Ectodermal cell (in vitro differentiated cells): ENCODE measurements at regions not wholly inside any gene's neighbourhood (a gene's known extent, or its start where the extent isn't known, plus 50 kb on each side); places are given as distances from the start of the nearest gene placed in this dataset.

ENCODE experiments used
- H3K27ac ChIP-seq: 2 replicates; pipeline ENCODE4 v1.7.0; 2013; ENCODE audit warnings: mild to moderate bottlenecking, low read depth, low read length; ENCODE audit not compliant: insufficient read depth, poor library complexity, severe bottlenecking
- H3K27me3 ChIP-seq: 2 replicates; pipeline ENCODE4 v1.7.0; 2013; ENCODE audit warnings: mild to moderate bottlenecking, low read length; ENCODE audit not compliant: insufficient read depth, control insufficient read depth, poor library complexity, severe bottlenecking
- H3K36me3 ChIP-seq: one replicate; pipeline ENCODE4 v1.7.0; 2013; ENCODE audit warnings: low read length; ENCODE audit not compliant: control insufficient read depth, insufficient read depth
- H3K4me1 ChIP-seq: one replicate; pipeline ENCODE4 v1.7.0; 2013; ENCODE audit warnings: low read length; ENCODE audit not compliant: control insufficient read depth, insufficient read depth
- H3K4me3 ChIP-seq: 2 replicates; pipeline ENCODE4 v1.7.0; 2013; ENCODE audit warnings: low read depth, low read length, control low read depth; ENCODE audit not compliant: insufficient read depth
- H3K9me3 ChIP-seq: 2 replicates; pipeline ENCODE4 v1.7.0; 2013; ENCODE audit warnings: mild to moderate bottlenecking, low read length, moderate library complexity; ENCODE audit not compliant: control insufficient read depth
- WGBS, 2 experiments: methylation state at CpG; one replicate each; pipeline ENCODE4 v1.1.7; 2013; ENCODE audit warnings: missing lambda C conversion rate in 2 of 2; 5-methylcytosine and 5-hydroxymethylcytosine counted together

DNA sequence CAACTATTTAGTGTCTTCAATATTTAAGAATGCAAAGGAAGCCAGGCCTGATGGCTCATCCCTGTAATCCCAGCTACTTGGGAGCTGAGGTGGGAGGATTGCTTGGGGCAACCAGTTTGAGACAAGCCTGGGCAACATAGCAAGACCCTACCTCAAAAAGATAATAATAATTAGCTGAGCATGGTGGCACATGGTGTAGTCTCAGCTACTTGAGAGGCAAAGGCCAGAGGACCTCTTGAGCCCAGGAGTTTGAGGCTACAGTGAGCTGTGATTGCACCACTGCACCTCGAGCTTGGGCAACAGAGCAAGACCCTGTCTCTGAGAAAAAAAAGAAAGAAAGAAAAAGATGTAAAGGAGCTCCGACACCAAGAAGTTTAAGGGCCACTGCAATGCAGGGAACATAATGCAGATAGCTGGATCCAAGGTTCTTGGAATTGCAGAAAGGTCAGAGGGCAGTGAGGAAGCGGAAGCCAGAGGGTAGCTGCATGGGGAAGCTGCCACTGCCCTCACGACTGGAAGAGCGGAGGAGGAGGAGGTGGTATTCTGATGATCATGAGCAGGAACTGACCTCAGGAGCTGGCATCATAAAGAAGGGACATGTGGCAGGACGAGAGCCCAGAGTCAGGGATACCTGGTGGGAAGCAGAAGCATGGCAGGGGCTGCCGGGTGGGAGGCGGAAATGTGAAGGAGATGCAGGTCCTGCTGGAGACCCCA lies 60.2 kb upstream of the PODXL start:
- H3K27ac ChIP-seq: no peak overlapping the region
- WGBS, 2 experiments: 89 to 91% methylated on average over 8 of the region's 8 CpGs
- H3K4me3 ChIP-seq: no peak overlapping the region
- H3K27me3 ChIP-seq: no peaks in the 10 kb centered on the region
- no peaks in the 10 kb centered on the region for H3K36me3 ChIP-seq
- peaks cover 21% of the 10 kb centered on the region for H3K4me1 ChIP-seq
- H3K9me3 ChIP-seq: no peaks in the 10 kb centered on the region

- no peaks in the 10 kb centered on the region for H3K9me3 ChIP-seq
- H3K27ac ChIP-seq: no peak overlapping the region
- H3K36me3 ChIP-seq: no peaks in the 10 kb centered on the region
- WGBS, 2 experiments: 87 to 90% methylated on average over 7 of the region's 7 CpGs
- no peak overlapping the region for H3K4me3 ChIP-seq
- H3K27me3 ChIP-seq: no peaks in the 10 kb centered on the region
- H3K4me1 ChIP-seq: no peaks in the 10 kb centered on the region
These were observed 57.5 kb upstream of the PODXL start for GRCh38 chr7:131613909-131614308.

- Histone ChIP-seq H3K27me3 (no peaks in the 10 kb centered on the region), H3K4me1 (peaks cover 30% of the 10 kb centered on the region), H3K36me3 (no peaks in the 10 kb centered on the region), H3K9me3 (no peaks in the 10 kb centered on the region), H3K4me3 (no peak overlapping the region), H3K27ac (no peak overlapping the region)
- 89 to 93% methylated on average over 5 of the region's 5 CpGs for WGBS, 2 experiments
These were observed 53.6 kb upstream of the PODXL start for GRCh38 chr7:131610007-131610406.

DNA sequence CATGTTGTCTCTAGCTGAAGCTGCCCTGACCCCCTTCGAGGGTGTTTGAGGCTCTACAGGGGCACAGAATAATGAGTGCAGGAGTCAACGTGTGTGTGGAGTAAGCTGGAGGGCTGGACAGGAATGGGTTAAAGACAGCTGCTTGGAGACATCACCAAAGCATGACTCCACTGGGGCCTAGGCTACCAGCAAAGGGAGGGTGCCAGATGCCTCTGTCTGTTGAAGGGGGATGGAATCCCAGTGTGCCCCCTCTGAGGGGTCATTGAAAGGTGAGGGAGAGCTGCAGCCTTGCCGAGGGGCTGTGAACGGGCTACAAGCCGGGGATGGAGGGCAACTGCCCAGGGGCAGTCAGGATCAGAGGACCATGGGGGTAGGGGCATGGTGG lies 51.7 kb upstream of the PODXL start:
- Histone ChIP-seq H3K27me3 (no peaks in the 10 kb centered on the region), H3K4me3 (no peak overlapping the region), H3K9me3 (no peaks in the 10 kb centered on the region), H3K4me1 (peaks cover 47% of the 10 kb centered on the region), H3K36me3 (no peaks in the 10 kb centered on the region), H3K27ac (peak overlapping the region; percentile 60)
- 11 to 22% methylated on average over 5 of the region's 5 CpGs for WGBS, 2 experiments

DNA sequence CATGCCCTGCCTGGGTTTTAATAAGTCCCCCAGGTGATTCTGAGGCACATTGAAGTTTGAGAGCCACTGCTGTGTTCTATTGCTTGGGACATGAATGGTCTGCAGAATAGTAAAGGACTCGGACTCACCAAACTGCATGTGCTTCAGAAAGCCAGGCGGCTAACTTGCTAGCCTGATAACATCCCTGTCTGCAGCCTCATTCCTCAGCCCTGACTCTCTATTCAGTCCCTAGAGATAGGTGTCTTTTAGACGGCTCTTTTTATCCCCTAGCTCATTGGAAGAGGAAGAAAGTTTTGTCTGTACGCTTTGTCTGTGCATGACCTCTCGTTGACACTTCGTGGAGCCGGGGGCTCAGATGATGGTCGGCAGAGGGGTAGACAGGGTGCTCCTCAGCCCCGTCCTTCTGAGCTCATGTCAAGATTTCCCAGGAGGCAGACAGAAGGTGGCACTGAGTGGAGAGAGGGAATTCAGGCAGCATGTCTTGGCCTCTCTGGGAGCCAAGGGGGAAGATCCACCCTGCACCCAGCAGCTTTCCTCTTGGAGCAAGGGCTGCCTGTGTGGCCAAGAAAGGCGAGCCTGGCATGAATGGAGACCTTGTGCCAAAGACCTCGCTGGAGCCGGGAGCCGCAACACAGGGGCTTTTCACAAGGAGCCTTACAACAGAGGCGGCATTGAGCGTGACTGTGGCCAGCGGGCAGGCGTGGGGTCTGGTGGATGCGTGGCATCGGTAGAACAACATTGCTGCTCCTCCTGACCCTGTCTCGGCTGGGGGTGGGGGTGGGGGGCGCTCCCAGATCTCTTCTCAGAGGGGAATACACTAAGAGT lies 51.1 kb upstream of the PODXL start:
- H3K9me3 ChIP-seq: no peaks in the 10 kb centered on the region
- H3K27ac ChIP-seq: peak overlapping the region; percentile 60
- H3K4me3 ChIP-seq: no peak overlapping the region
- H3K36me3 ChIP-seq: no peaks in the 10 kb centered on the region
- WGBS, 2 experiments: 66 to 77% methylated on average over 21 of the region's 21 CpGs
- H3K4me1 ChIP-seq: peaks cover 52% of the 10 kb centered on the region
- no peaks in the 10 kb centered on the region for H3K27me3 ChIP-seq

DNA sequence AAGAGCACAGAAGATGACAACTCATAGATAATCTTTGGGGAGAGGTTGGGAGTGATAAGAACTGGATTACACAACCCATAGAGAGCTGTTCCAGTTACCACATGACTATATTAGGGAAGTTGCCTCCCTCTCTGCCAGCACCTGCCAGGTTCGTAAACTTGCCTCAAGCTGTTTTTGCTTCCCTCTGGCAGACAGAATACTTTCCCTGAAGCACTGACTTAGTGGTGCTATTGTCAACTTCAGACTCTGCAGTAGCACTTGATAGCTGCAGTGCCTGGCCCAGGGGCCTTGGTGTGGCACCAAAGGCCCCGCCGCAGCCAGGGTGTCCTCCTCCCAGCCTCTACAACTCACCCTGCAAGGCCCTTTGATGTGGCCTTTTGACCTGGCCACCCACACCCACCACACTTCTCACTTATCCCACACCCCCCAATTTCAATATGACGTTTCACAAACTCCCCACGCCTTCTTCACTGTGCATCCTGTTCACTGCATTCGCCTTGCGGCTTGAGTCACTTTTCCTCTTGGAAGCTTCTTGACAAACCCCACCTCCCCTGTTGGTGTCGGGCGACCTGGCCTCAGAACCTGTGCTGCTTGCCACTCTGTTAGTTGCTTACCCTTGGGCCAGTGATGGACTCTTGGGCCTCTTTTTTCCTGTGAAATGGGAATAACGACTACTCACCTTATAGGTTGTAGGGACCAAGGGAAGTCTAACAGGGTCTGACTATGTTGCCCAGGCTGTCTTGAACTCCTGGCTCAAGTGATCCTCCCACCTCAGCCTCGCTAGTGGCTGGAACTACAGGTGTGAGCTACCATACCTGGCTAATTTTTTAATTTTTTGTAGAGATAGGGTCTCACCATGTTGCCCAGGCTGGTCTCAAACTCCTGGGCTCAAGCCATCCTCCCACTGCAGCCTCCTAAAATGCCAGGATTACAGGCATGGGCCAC lies 50.2 kb upstream of the PODXL start:
- Histone ChIP-seq H3K27ac (peak overlapping the region; percentile 92), H3K4me3 (no peak overlapping the region), H3K9me3 (no peaks in the 10 kb centered on the region), H3K27me3 (no peaks in the 10 kb centered on the region), H3K36me3 (no peaks in the 10 kb centered on the region), H3K4me1 (peaks cover 60% of the 10 kb centered on the region)
- WGBS, 2 experiments: 78 to 84% methylated on average over 11 of the region's 11 CpGs
